ENCODE measurements at regions not wholly inside any gene's neighbourhood (a gene's known extent, or its start where the extent isn't known, plus 50 kb on each side); places are given as distances from the start of the nearest gene placed in this dataset.

DNA sequence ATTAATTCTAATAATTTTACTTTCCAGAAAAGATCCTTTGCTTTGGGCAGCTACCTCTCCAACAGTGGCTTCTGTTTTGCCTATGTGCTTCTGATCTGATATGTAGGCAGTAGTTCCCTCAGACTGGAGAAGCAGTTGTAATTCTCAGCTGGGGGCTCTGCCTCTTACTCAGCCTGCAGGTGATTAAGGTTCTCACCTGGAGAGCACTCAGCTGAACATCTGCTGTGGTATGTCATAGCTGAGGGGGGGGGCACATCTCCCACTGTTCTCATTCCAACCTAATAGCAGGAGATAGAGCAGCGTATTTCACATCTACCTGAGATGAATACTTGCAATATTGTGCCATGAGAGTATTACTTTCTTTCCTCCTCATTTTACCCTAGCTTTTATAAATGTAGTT lies 511.9 kb upstream of the CDH8 start:
- TF ChIP-seq, protein P1, sequence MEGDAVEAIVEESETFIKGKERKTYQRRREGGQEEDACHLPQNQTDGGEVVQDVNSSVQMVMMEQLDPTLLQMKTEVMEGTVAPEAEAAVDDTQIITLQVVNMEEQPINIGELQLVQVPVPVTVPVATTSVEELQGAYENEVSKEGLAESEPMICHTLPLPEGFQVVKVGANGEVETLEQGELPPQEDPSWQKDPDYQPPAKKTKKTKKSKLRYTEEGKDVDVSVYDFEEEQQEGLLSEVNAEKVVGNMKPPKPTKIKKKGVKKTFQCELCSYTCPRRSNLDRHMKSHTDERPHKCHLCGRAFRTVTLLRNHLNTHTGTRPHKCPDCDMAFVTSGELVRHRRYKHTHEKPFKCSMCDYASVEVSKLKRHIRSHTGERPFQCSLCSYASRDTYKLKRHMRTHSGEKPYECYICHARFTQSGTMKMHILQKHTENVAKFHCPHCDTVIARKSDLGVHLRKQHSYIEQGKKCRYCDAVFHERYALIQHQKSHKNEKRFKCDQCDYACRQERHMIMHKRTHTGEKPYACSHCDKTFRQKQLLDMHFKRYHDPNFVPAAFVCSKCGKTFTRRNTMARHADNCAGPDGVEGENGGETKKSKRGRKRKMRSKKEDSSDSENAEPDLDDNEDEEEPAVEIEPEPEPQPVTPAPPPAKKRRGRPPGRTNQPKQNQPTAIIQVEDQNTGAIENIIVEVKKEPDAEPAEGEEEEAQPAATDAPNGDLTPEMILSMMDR (optimal IDR thresholded peaks at IDR 0.05 in 1 of 3, IDR thresholded peaks at IDR 0.05 in 1 of 3, conservative IDR thresholded peaks at IDR 0.05 in 1 of 3; ENCODE audit: extremely low read depth in 1 of 3, insufficient read depth in 2 of 3, low read length in 3 of 3) = no peak
- no peak for TF ChIP-seq EZH2 (IDR thresholded peaks at IDR 0.05; ENCODE audit: low read length)

All from keratinocyte (primary cell).